ENCODE measurements at regions not wholly inside any gene's neighbourhood (a gene's known extent, or its start where the extent isn't known, plus 50 kb on each side); places are given as distances from the start of the nearest gene placed in this dataset.

DNA sequence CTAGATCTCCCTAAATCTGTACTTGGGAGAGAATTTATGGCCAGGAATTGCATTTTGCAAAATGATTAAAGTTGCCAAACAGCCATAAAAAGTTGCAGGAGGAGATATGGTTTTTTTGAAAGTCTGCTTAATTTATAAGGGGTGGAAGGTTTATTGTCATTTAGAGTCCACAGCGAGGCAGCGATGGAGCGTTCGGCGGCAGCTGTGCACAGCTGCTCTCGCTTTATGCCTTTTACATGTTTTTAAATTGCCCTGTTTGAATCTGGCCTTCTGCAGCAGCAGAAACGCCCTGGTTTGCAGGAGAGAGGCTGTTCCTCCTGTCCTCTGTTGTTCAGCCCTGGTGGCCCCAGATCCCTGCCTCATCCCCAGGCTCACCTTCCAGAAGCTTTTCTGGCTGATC is 144.9 kb upstream of the POU3F1 start:
- Histone ChIP-seq H3F3A (ENCODE audit: control insufficient read depth, insufficient read depth) (no peaks in the 10 kb centered on the region), H3K79me2 (ENCODE audit: control insufficient read depth, low read length) (no peaks in the 10 kb centered on the region), H3K9me3 (ENCODE audit: control insufficient read depth, insufficient read depth, low read length) (no peaks in the 10 kb centered on the region), H3K27me3 (ENCODE audit: control insufficient read depth, low read length) (peaks cover 36% of the 10 kb centered on the region), H3K4me2 (ENCODE audit: low read length) (no peak overlapping the region), H4K20me1 (ENCODE audit: control insufficient read depth, insufficient read depth, low read depth, low read length) (no peaks in the 10 kb centered on the region), H3K9me2 (replicated peaks; ENCODE audit: control insufficient read depth, low read length) (no peaks in the 10 kb centered on the region), H3K4me1 (ENCODE audit: control insufficient read depth, low read length) (no peaks in the 10 kb centered on the region), H3K4me3 (ENCODE audit: low read length) (no peak overlapping the region), H3K27ac (ENCODE audit: low read depth, low read length) (no peak overlapping the region), H3K36me3 (ENCODE audit: control insufficient read depth, low read length) (no peaks in the 10 kb centered on the region)
- TF ChIP-seq, protein P1, sequence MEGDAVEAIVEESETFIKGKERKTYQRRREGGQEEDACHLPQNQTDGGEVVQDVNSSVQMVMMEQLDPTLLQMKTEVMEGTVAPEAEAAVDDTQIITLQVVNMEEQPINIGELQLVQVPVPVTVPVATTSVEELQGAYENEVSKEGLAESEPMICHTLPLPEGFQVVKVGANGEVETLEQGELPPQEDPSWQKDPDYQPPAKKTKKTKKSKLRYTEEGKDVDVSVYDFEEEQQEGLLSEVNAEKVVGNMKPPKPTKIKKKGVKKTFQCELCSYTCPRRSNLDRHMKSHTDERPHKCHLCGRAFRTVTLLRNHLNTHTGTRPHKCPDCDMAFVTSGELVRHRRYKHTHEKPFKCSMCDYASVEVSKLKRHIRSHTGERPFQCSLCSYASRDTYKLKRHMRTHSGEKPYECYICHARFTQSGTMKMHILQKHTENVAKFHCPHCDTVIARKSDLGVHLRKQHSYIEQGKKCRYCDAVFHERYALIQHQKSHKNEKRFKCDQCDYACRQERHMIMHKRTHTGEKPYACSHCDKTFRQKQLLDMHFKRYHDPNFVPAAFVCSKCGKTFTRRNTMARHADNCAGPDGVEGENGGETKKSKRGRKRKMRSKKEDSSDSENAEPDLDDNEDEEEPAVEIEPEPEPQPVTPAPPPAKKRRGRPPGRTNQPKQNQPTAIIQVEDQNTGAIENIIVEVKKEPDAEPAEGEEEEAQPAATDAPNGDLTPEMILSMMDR (IDR thresholded peaks at IDR 0.05; ENCODE audit: low read depth, low read length, poor library complexity, severe bottlenecking) = no peak
- no peak for TF ChIP-seq EZH2phosphoT487 (IDR thresholded peaks at IDR 0.05; ENCODE audit: borderline replicate concordance, low read length)

DNA sequence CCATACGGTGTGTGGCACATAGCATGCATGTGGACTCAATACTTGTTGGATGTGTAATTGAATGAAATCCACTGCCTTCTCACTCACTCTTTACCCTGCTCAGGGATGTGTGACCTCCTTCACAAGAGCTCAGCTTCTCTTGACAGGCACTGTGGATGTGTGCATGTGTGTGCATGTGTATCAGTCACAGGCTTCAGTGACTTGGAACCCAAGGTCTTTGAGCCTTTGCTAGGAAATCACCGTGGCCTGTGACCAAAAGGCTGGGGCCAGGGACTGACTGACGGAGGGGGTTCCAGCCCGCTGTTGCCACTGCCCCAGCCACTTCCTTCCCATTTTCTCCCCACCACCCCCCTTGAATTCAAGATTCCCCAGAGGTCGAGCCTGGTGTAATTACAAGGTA is 144.4 kb upstream of the POU3F1 start:
- Histone ChIP-seq H3K27me3 (ENCODE audit: control insufficient read depth, low read length) (peaks cover 37% of the 10 kb centered on the region), H3K36me3 (ENCODE audit: control insufficient read depth, low read length) (no peaks in the 10 kb centered on the region)

DNA sequence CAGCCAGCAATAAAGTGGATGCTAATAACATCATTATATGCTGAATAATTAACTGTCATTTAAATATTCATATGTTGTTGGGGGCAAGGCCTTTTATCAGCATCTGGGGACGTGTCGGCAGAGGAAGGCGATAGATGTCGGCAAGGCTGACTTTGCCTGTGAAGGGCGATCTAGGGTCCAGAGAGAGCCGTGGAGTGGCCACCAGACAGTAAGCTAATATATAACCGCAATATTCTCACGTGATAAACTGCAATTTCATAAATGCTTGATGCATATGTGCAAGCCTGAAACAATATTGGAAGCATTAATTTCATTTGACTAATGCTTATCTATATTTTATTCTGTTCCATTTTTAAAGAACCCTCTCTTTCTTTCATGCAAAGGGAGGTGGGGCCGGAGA is 141.0 kb upstream of the POU3F1 start:
- no peaks in the 10 kb centered on the region for H3K9me2 ChIP-seq (replicated peaks; ENCODE audit: control insufficient read depth, low read length)
- no peaks in the 10 kb centered on the region for H3K4me1 ChIP-seq (ENCODE audit: control insufficient read depth, low read length)
- H3K27me3 ChIP-seq (ENCODE audit: control insufficient read depth, low read length) = peaks cover 37% of the 10 kb centered on the region
- no peaks in the 10 kb centered on the region for H3K9me3 ChIP-seq (ENCODE audit: control insufficient read depth, insufficient read depth, low read length)
- no peak overlapping the region for H3K27ac ChIP-seq (ENCODE audit: low read depth, low read length)
- H4K20me1 ChIP-seq (ENCODE audit: control insufficient read depth, insufficient read depth, low read depth, low read length) = no peaks in the 10 kb centered on the region
- TF ChIP-seq, protein P1 (IDR thresholded peaks at IDR 0.05; ENCODE audit: low read depth, low read length, poor library complexity, severe bottlenecking) = no peak
- TF ChIP-seq EZH2phosphoT487 (IDR thresholded peaks at IDR 0.05; ENCODE audit: borderline replicate concordance, low read length) = no peak
- no peaks in the 10 kb centered on the region for H3F3A ChIP-seq (ENCODE audit: control insufficient read depth, insufficient read depth)
- no peaks in the 10 kb centered on the region for H3K36me3 ChIP-seq (ENCODE audit: control insufficient read depth, low read length)
- H3K4me3 ChIP-seq (ENCODE audit: low read length) = no peak overlapping the region
- H3K79me2 ChIP-seq (ENCODE audit: control insufficient read depth, low read length) = no peaks in the 10 kb centered on the region
- no peak overlapping the region for H3K4me2 ChIP-seq (ENCODE audit: low read length)

More for the DNA sequence above, 144.4 kb upstream of the POU3F1 start:
- Histone ChIP-seq H3K79me2 (ENCODE audit: control insufficient read depth, low read length) (no peaks in the 10 kb centered on the region), H3K4me3 (ENCODE audit: low read length) (no peak overlapping the region), H3F3A (ENCODE audit: control insufficient read depth, insufficient read depth) (no peaks in the 10 kb centered on the region), H3K4me2 (ENCODE audit: low read length) (no peak overlapping the region), H3K27ac (ENCODE audit: low read depth, low read length) (no peak overlapping the region), H3K9me3 (ENCODE audit: control insufficient read depth, insufficient read depth, low read length) (no peaks in the 10 kb centered on the region), H4K20me1 (ENCODE audit: control insufficient read depth, insufficient read depth, low read depth, low read length) (no peaks in the 10 kb centered on the region), H3K9me2 (replicated peaks; ENCODE audit: control insufficient read depth, low read length) (no peaks in the 10 kb centered on the region), H3K4me1 (ENCODE audit: control insufficient read depth, low read length) (no peaks in the 10 kb centered on the region)
- TF ChIP-seq EZH2phosphoT487 (IDR thresholded peaks at IDR 0.05; ENCODE audit: borderline replicate concordance, low read length) = no peak
- TF ChIP-seq, protein P1 (IDR thresholded peaks at IDR 0.05; ENCODE audit: low read depth, low read length, poor library complexity, severe bottlenecking) = no peak

DNA sequence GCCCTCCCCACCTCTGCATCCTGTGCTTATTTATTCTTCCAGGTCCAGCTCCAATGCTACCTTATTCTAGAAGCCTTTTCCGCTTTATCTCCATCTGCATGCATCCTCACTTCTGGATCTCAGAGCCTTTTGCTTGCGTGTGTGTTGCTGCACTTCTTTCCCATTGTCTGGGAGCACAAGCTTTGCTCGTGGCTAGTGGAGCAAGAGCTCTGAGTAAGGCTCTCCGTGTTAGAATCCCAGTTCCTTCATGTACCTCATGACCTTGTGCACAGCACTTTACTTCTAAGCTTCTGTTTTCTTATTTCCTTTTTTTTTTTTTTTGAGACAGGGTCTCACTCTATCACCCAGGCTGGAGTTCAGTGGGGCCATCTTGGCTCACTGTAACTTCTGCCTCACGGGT is 140.0 kb upstream of the POU3F1 start:
- Histone ChIP-seq H3K9me3 (ENCODE audit: control insufficient read depth, insufficient read depth, low read length) (no peaks in the 10 kb centered on the region), H3K27ac (ENCODE audit: low read depth, low read length) (no peak overlapping the region), H3K79me2 (ENCODE audit: control insufficient read depth, low read length) (no peaks in the 10 kb centered on the region), H3K4me3 (ENCODE audit: low read length) (no peak overlapping the region), H3K4me2 (ENCODE audit: low read length) (no peak overlapping the region), H3K9me2 (replicated peaks; ENCODE audit: control insufficient read depth, low read length) (no peaks in the 10 kb centered on the region), H3K36me3 (ENCODE audit: control insufficient read depth, low read length) (no peaks in the 10 kb centered on the region), H3K27me3 (ENCODE audit: control insufficient read depth, low read length) (peaks cover 30% of the 10 kb centered on the region), H3K4me1 (ENCODE audit: control insufficient read depth, low read length) (no peaks in the 10 kb centered on the region), H4K20me1 (ENCODE audit: control insufficient read depth, insufficient read depth, low read depth, low read length) (no peaks in the 10 kb centered on the region), H3F3A (ENCODE audit: control insufficient read depth, insufficient read depth) (no peaks in the 10 kb centered on the region)
- TF ChIP-seq, protein P1 (IDR thresholded peaks at IDR 0.05; ENCODE audit: low read depth, low read length, poor library complexity, severe bottlenecking) = no peak
- no peak for TF ChIP-seq EZH2phosphoT487 (IDR thresholded peaks at IDR 0.05; ENCODE audit: borderline replicate concordance, low read length)

All from DOHH2 (cell line).